Right lobe of liver (tissue), 6 donors: ENCODE measurements at regions not wholly inside any gene's neighbourhood (a gene's known extent, or its start where the extent isn't known, plus 50 kb on each side); places are given as distances from the start of the nearest gene placed in this dataset.
"Not testable (repeated sequence)": the region's sequence is repeated elsewhere in the genome, so short reads cannot be mapped to it uniquely, and the experiment has no call there.

Experiments used
- ATAC-seq, 4 donors: fragments of 200-7000 bp; cut with Tn5 transposase; one replicate each; pipeline ENCODE4 v1.9.1; 2020; ENCODE audit warnings: mild to moderate bottlenecking in 4 of 4, moderate library complexity in 4 of 4
- DNase-seq, 3 donors: peaks; one replicate each; pipeline ENCODE4 v3.0.0-alpha.2; 2020
- H3K27ac ChIP-seq, 3 donors: fragments of 200-600 bp; one replicate each; pipeline ENCODE4 v1.8.0; 2022
- H3K27me3 ChIP-seq, 2 donors: fragments of 200-600 bp; one replicate each; pipeline ENCODE4 v1.8.0; 2022
- H3K36me3 ChIP-seq, 4 donors: fragments of 200-600 bp; sonication (generic) in 1 of 4; one replicate each; pipeline versions ENCODE4 v1.5.1 to v1.8.0; 2017 to 2022; ENCODE audit warnings: control low read depth in 1 of 4
- H3K4me1 ChIP-seq, 4 donors: fragments of 200-600 bp; sonication (generic) in 1 of 4; one replicate each; pipeline versions ENCODE4 v1.5.1 to v1.8.0; 2017 to 2022; ENCODE audit warnings: control low read depth in 1 of 4
- H3K4me3 ChIP-seq, 3 donors: fragments of 200-600 bp; one replicate each; pipeline ENCODE4 v1.8.0; 2022
- H3K9me3 ChIP-seq, 4 donors: fragments of 200-600 bp; sonication (generic) in 1 of 4; one replicate each; pipeline versions ENCODE4 v1.5.1 to v1.8.0; 2017 to 2022; ENCODE audit warnings: control low read depth in 1 of 4
- CTCF ChIP-seq, 4 donors: fragments of 200-600 bp in 3 of 4; fragments of 450-650 bp in 1 of 4; IDR thresholded peaks; one replicate each; pipeline versions ENCODE4 v1.5.1 to v1.8.0; 2016 to 2022; ENCODE audit warnings: antibody characterized with exemption in 4 of 4, mild to moderate bottlenecking in 2 of 4
- POLR2A ChIP-seq: fragments of 450-650 bp; IDR thresholded peaks from one replicate; pipeline ENCODE4 v1.6.1; 2017; ENCODE audit warnings: antibody characterized with exemption, mild to moderate bottlenecking
- WGBS: methylation state at CpG from one replicate; pipeline ENCODE4 v1.1.6; 2018; ENCODE audit warnings: low coverage, low lambda C conversion rate; ENCODE audit not compliant: insufficient coverage; ENCODE audit errors: missing lambda C conversion rate; 5-methylcytosine and 5-hydroxymethylcytosine counted together
- intact Hi-C, 2 donors: fragments of 100-400 bp; cut with DNase I; formaldehyde crosslinking; loops; one replicate each; pipeline versions ENCODE4 v1.11.2 to v1.14.1; 2022
- donor health status: DM: no; HTN: yes; CAD: no.
- donor health status: DM: no; HTN: no; CAD: no.
- donor health status: DM: no; HTN: no; CAD: no.
- donor health status: DM: no; HTN: yes; CAD: no.
- donor health status: DM: no; HTN: yes; CAD: no.

- no peaks in the 10 kb centered on the region for H3K4me1 ChIP-seq
- ATAC-seq (no peak), DNase-seq (no peak)
- intact Hi-C loops, result no loop called here
- no peaks in the 10 kb centered on the region for H3K27me3 ChIP-seq
- no peak overlapping the region for H3K4me3 ChIP-seq
- no peak for TF ChIP-seq POLR2A
- TF ChIP-seq CTCF (IDR thresholded peaks at IDR 0.05), result no peak
- H3K27ac ChIP-seq, result no peak overlapping the region
- whole genome bisulfite sequencing, result 85% methylated on average over 2 of the region's 2 CpGs
- H3K9me3 ChIP-seq, result no peaks in the 10 kb centered on the region
- H3K36me3 ChIP-seq, result no peaks in the 10 kb centered on the region
Measured at GRCh38 chr12:85627584-85627983, 208.6 kb downstream of the RASSF9 start.

GRCh38 chr12:85628562-85628961 lies 207.6 kb downstream of the RASSF9 start:
- not testable (repeated sequence) for H3K4me1 ChIP-seq, DNase-seq
- WGBS, result 81% methylated on average over 2 of the region's 2 CpGs

GRCh38 chr12:85630851-85631250 lies 205.4 kb downstream of the RASSF9 start:
- TF ChIP-seq POLR2A (no peak), CTCF (IDR thresholded peaks at IDR 0.05) (no peak)
- ATAC-seq, result no peak

More at GRCh38 chr12:85628562-85628961, 207.6 kb downstream of the RASSF9 start:
- H3K27me3 ChIP-seq, H3K36me3 ChIP-seq, H3K9me3 ChIP-seq, intact Hi-C loops, H3K27ac ChIP-seq, ATAC-seq, H3K4me3 ChIP-seq: not testable (repeated sequence)

GRCh38 chr12:85632390-85632789 lies 203.8 kb downstream of the RASSF9 start:
- TF ChIP-seq CTCF (IDR thresholded peaks at IDR 0.05) (no peak), POLR2A (no peak)
- no peaks in the 10 kb centered on the region for H3K9me3 ChIP-seq
- H3K27me3 ChIP-seq, result no peaks in the 10 kb centered on the region
- 16% methylated on average over 2 of the region's 2 CpGs for WGBS
- DNase-seq, result no peak
- H3K27ac ChIP-seq, result no peak overlapping the region
- intact Hi-C loops, result no loop called here
- no peaks in the 10 kb centered on the region for H3K36me3 ChIP-seq
- no peak overlapping the region for H3K4me3 ChIP-seq
- no peaks in the 10 kb centered on the region for H3K4me1 ChIP-seq
- ATAC-seq, result peak in 1 of 4 donors; percentile 25

More at GRCh38 chr12:85630851-85631250, 205.4 kb downstream of the RASSF9 start:
- no peaks in the 10 kb centered on the region for H3K9me3 ChIP-seq
- no peaks in the 10 kb centered on the region for H3K4me1 ChIP-seq
- no peak overlapping the region for H3K4me3 ChIP-seq
- H3K27ac ChIP-seq, result no peak overlapping the region
- DNase-seq, result no peak
- no peaks in the 10 kb centered on the region for H3K27me3 ChIP-seq
- WGBS, result 73% methylated on average over 2 of the region's 2 CpGs
- no peaks in the 10 kb centered on the region for H3K36me3 ChIP-seq
- intact Hi-C loops, result no loop called here

GRCh38 chr12:85633491-85633890 lies 202.7 kb downstream of the RASSF9 start:
- TF ChIP-seq CTCF (IDR thresholded peaks at IDR 0.05) (no peak), POLR2A (no peak)
- no peak overlapping the region for H3K27ac ChIP-seq
- H3K9me3 ChIP-seq, result no peaks in the 10 kb centered on the region
- DNase-seq (no peak), ATAC-seq (no peak)
- no peak overlapping the region for H3K4me3 ChIP-seq
- WGBS, result 67% methylated on average over 1 of the region's 1 CpG
- H3K4me1 ChIP-seq, result no peaks in the 10 kb centered on the region
- H3K36me3 ChIP-seq, result no peaks in the 10 kb centered on the region
- intact Hi-C loops, result no loop called here
- no peaks in the 10 kb centered on the region for H3K27me3 ChIP-seq
